ENCODE measurements at regions not wholly inside any gene's neighbourhood (a gene's known extent, or its start where the extent isn't known, plus 50 kb on each side); places are given as distances from the start of the nearest gene placed in this dataset.

DNA sequence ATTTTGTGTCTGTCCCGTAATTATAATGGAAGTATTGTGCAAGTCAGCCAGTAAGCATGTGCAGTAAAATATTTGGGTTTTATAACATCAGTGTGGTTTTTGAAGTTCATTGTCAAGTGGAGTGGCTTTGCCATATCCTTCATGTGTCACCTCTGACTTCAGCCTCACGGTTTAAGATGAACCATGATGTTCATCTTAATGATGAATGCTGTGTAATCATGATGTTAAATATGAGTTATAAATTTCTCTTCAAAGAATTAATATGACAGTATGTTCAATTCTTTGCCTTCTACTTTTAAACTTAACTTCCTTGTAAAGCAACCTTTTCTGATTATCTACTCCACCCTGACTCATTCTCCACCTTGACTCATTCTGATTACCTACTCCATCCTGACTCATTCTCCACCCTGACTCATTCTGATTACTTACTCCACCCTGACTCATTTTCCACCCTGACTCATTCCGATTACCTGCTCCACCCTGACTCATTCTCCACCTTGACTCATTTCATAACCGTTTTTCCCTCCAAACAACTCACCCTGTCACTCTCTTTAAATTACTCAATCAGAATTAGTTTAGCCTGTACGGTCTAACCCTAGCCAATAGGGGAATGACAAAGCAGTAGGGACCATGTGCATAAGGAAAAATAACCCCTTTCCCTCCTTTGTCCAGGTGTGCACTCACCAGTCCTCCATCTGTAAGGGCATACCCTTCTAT lies 50.3 kb upstream of the ANKRD10 start (continued):
- TF ChIP-seq, protein P1, sequence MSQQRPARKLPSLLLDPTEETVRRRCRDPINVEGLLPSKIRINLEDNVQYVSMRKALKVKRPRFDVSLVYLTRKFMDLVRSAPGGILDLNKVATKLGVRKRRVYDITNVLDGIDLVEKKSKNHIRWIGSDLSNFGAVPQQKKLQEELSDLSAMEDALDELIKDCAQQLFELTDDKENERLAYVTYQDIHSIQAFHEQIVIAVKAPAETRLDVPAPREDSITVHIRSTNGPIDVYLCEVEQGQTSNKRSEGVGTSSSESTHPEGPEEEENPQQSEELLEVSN (IDR thresholded peaks at IDR 0.05) = no peak
- TF ChIP-seq NANOG (IDR thresholded peaks at IDR 0.05; ENCODE audit: insufficient read depth, low read depth, low read length, poor library complexity, severe bottlenecking) = no peak

All from H1 (cell line).